IPS-20b (cell line): ENCODE measurements at regions not wholly inside any gene's neighbourhood (a gene's known extent, or its start where the extent isn't known, plus 50 kb on each side); places are given as distances from the start of the nearest gene placed in this dataset.

Experiments used
- H3K27ac ChIP-seq: one replicate; pipeline ENCODE4 v1.5.1; 2013; ENCODE audit warnings: low read length
- H3K27me3 ChIP-seq: 2 replicates; pipeline ENCODE4 v1.6.1; 2013; ENCODE audit warnings: mild to moderate bottlenecking, low read length, inconsistent platforms; ENCODE audit not compliant: insufficient read depth
- H3K36me3 ChIP-seq: 2 replicates; pipeline ENCODE4 v1.6.1; 2013; ENCODE audit warnings: low read depth, mild to moderate bottlenecking, inconsistent platforms, low read length, moderate library complexity; ENCODE audit not compliant: insufficient read depth
- H3K4me1 ChIP-seq: 2 replicates; pipeline ENCODE4 v1.6.1; 2013; ENCODE audit warnings: mild to moderate bottlenecking, control low read depth, inconsistent platforms, low read length, moderate library complexity; ENCODE audit not compliant: insufficient read depth
- H3K4me3 ChIP-seq: 2 replicates; pipeline ENCODE4 v1.5.1; 2013; ENCODE audit warnings: mild to moderate bottlenecking, low read length, inconsistent platforms
- H3K9ac ChIP-seq: 2 replicates; pipeline ENCODE4 v1.6.1; 2013; ENCODE audit warnings: low read depth, mild to moderate bottlenecking, inconsistent platforms, low read length, moderate library complexity
- H3K9me3 ChIP-seq: 2 replicates; pipeline ENCODE4 v1.6.1; 2013; ENCODE audit warnings: mild to moderate bottlenecking, low read depth, low read length, inconsistent platforms; ENCODE audit not compliant: insufficient read depth

- H3K9ac ChIP-seq = no peak overlapping the region
- no peaks in the 10 kb centered on the region for H3K4me1 ChIP-seq
- no peaks in the 10 kb centered on the region for H3K27me3 ChIP-seq
- H3K36me3 ChIP-seq = no peaks in the 10 kb centered on the region
- H3K4me3 ChIP-seq = peak overlapping the region; percentile 28; the same call in 1 of the 2 replicates
- no peaks in the 10 kb centered on the region for H3K9me3 ChIP-seq
- no peak overlapping the region for H3K27ac ChIP-seq
Measured at GRCh38 chr12:38384816-38385378, 68.3 kb downstream of the ALG10B start.

- H3K9ac ChIP-seq = no peak overlapping the region
- no peak overlapping the region for H3K27ac ChIP-seq
- H3K27me3 ChIP-seq = no peaks in the 10 kb centered on the region
- no peaks in the 10 kb centered on the region for H3K36me3 ChIP-seq
- no peaks in the 10 kb centered on the region for H3K4me1 ChIP-seq
- H3K4me3 ChIP-seq = peak overlapping the region; percentile 28; the same call in 1 of the 2 replicates
- H3K9me3 ChIP-seq = no peaks in the 10 kb centered on the region
Measured at GRCh38 chr12:38385486-38385885, 68.9 kb downstream of the ALG10B start.

- Histone ChIP-seq H3K4me3 (no peak overlapping the region), H3K4me1 (no peaks in the 10 kb centered on the region), H3K36me3 (no peaks in the 10 kb centered on the region), H3K27me3 (no peaks in the 10 kb centered on the region), H3K9me3 (no peaks in the 10 kb centered on the region), H3K27ac (no peak overlapping the region), H3K9ac (no peak overlapping the region)
Measured at GRCh38 chr12:38386205-38386985, 69.8 kb downstream of the ALG10B start.

- Histone ChIP-seq H3K27me3 (no peaks in the 10 kb centered on the region), H3K4me1 (no peaks in the 10 kb centered on the region), H3K4me3 (no peak overlapping the region), H3K27ac (no peak overlapping the region), H3K9ac (no peak overlapping the region), H3K36me3 (no peaks in the 10 kb centered on the region), H3K9me3 (no peaks in the 10 kb centered on the region)
Measured at GRCh38 chr12:38389614-38390013, 73.0 kb downstream of the ALG10B start.

GRCh38 chr12:38391007-38391406 lies 74.4 kb downstream of the ALG10B start:
- Histone ChIP-seq H3K27me3 (no peaks in the 10 kb centered on the region), H3K4me1 (no peaks in the 10 kb centered on the region), H3K9me3 (no peaks in the 10 kb centered on the region), H3K36me3 (no peaks in the 10 kb centered on the region), H3K27ac (no peak overlapping the region), H3K4me3 (no peak overlapping the region), H3K9ac (no peak overlapping the region)

GRCh38 chr12:38392554-38393144 lies 76.1 kb downstream of the ALG10B start:
- Histone ChIP-seq H3K36me3 (no peaks in the 10 kb centered on the region), H3K9ac (no peak overlapping the region), H3K9me3 (no peaks in the 10 kb centered on the region), H3K4me3 (no peak overlapping the region), H3K27me3 (no peaks in the 10 kb centered on the region), H3K27ac (no peak overlapping the region), H3K4me1 (no peaks in the 10 kb centered on the region)

- H3K4me1 ChIP-seq = 0 out of 2 replicates have a peak, but pooled peaks cover 5% of the 10 kb centered on the region
- H3K9ac ChIP-seq = no peak overlapping the region
- H3K9me3 ChIP-seq = no peaks in the 10 kb centered on the region
- H3K36me3 ChIP-seq = no peaks in the 10 kb centered on the region
- H3K27ac ChIP-seq = no peak overlapping the region
- H3K27me3 ChIP-seq = no peaks in the 10 kb centered on the region
- H3K4me3 ChIP-seq = no peak overlapping the region
Measured at GRCh38 chr12:38399711-38400206, 83.2 kb downstream of the ALG10B start.

GRCh38 chr12:38402811-38403210 lies 86.2 kb downstream of the ALG10B start:
- H3K27ac ChIP-seq = no peak overlapping the region
- H3K9me3 ChIP-seq = no peaks in the 10 kb centered on the region
- no peaks in the 10 kb centered on the region for H3K36me3 ChIP-seq
- H3K4me3 ChIP-seq = no peak overlapping the region
- no peak overlapping the region for H3K9ac ChIP-seq
- 0 out of 2 replicates have a peak, but pooled peaks cover 5% of the 10 kb centered on the region for H3K4me1 ChIP-seq
- H3K27me3 ChIP-seq = no peaks in the 10 kb centered on the region

- Histone ChIP-seq H3K36me3 (no peaks in the 10 kb centered on the region), H3K27me3 (no peaks in the 10 kb centered on the region), H3K9me3 (no peaks in the 10 kb centered on the region), H3K27ac (no peak overlapping the region), H3K4me3 (no peak overlapping the region), H3K4me1 (peaks cover 14% of the 10 kb centered on the region; the same call in 1 of the 2 replicates), H3K9ac (no peak overlapping the region)
Measured at GRCh38 chr12:38409511-38409910, 92.9 kb downstream of the ALG10B start.

GRCh38 chr12:38411426-38411825 lies 94.9 kb downstream of the ALG10B start:
- H3K27me3 ChIP-seq = no peaks in the 10 kb centered on the region
- H3K27ac ChIP-seq = no peak overlapping the region
- no peaks in the 10 kb centered on the region for H3K9me3 ChIP-seq
- no peak overlapping the region for H3K9ac ChIP-seq
- no peak overlapping the region for H3K4me3 ChIP-seq
- H3K4me1 ChIP-seq = peaks cover 14% of the 10 kb centered on the region; the same call in 1 of the 2 replicates
- no peaks in the 10 kb centered on the region for H3K36me3 ChIP-seq

- H3K4me1 ChIP-seq = peaks cover 14% of the 10 kb centered on the region; the same call in 1 of the 2 replicates
- no peak overlapping the region for H3K4me3 ChIP-seq
- no peaks in the 10 kb centered on the region for H3K9me3 ChIP-seq
- no peaks in the 10 kb centered on the region for H3K36me3 ChIP-seq
- no peak overlapping the region for H3K27ac ChIP-seq
- no peak overlapping the region for H3K9ac ChIP-seq
- no peaks in the 10 kb centered on the region for H3K27me3 ChIP-seq
Measured at GRCh38 chr12:38411946-38412345, 95.4 kb downstream of the ALG10B start.
